ENCODE measurements at regions not wholly inside any gene's neighbourhood (a gene's known extent, or its start where the extent isn't known, plus 50 kb on each side); places are given as distances from the start of the nearest gene placed in this dataset.
"Not testable (repeated sequence)": the region's sequence is repeated elsewhere in the genome, so short reads cannot be mapped to it uniquely, and the experiment has no call there.

GRCh38 chr12:17296882-17297281, 690.9 kb upstream of the LMO3 start:
- no peak for TF ChIP-seq TAF1 (IDR thresholded peaks at IDR 0.05; ENCODE audit: low read depth, low read length)
- TF ChIP-seq PAX5 (IDR thresholded peaks at IDR 0.05; ENCODE audit: insufficient read depth, low read length, severe bottlenecking): no peak
- no peak for TF ChIP-seq POLR2A (IDR thresholded peaks at IDR 0.05; ENCODE audit: low read depth, low read length)
- TF ChIP-seq POU2F2 (IDR thresholded peaks at IDR 0.05; ENCODE audit: low read depth, low read length): no peak
- TF ChIP-seq POLR2AphosphoS5 (IDR thresholded peaks at IDR 0.05; ENCODE audit: low read depth, low read length): no peak
- TF ChIP-seq SPI1 (IDR thresholded peaks at IDR 0.05; ENCODE audit: low read depth, low read length): no peak
- DNase-seq (ENCODE audit: insufficient read length, low spot score) (no peak), FAIRE-seq (no peak)

- DNase-seq (ENCODE audit: insufficient read length, low spot score): no peak
- no peak for TF ChIP-seq SPI1 (IDR thresholded peaks at IDR 0.05; ENCODE audit: low read depth, low read length)
- no peak for TF ChIP-seq TAF1 (IDR thresholded peaks at IDR 0.05; ENCODE audit: low read depth, low read length)
- TF ChIP-seq POLR2A (IDR thresholded peaks at IDR 0.05; ENCODE audit: low read depth, low read length): no peak
- no peak for TF ChIP-seq POLR2AphosphoS5 (IDR thresholded peaks at IDR 0.05; ENCODE audit: low read depth, low read length)
- no peak for TF ChIP-seq POU2F2 (IDR thresholded peaks at IDR 0.05; ENCODE audit: low read depth, low read length)
- no peak for TF ChIP-seq PAX5 (IDR thresholded peaks at IDR 0.05; ENCODE audit: insufficient read depth, low read length, severe bottlenecking)
- no peak for FAIRE-seq
Observed at GRCh38 chr12:17286874-17287273, 680.9 kb upstream of the LMO3 start.

GRCh38 chr12:17284873-17285272, 678.9 kb upstream of the LMO3 start:
- FAIRE-seq (no peak), DNase-seq (ENCODE audit: insufficient read length, low spot score) (no peak)
- TF ChIP-seq POLR2A (IDR thresholded peaks at IDR 0.05; ENCODE audit: low read depth, low read length): no peak
- TF ChIP-seq TAF1 (IDR thresholded peaks at IDR 0.05; ENCODE audit: low read depth, low read length): no peak
- no peak for TF ChIP-seq POU2F2 (IDR thresholded peaks at IDR 0.05; ENCODE audit: low read depth, low read length)
- TF ChIP-seq PAX5 (IDR thresholded peaks at IDR 0.05; ENCODE audit: insufficient read depth, low read length, severe bottlenecking): no peak
- TF ChIP-seq POLR2AphosphoS5 (IDR thresholded peaks at IDR 0.05; ENCODE audit: low read depth, low read length): no peak
- TF ChIP-seq SPI1 (IDR thresholded peaks at IDR 0.05; ENCODE audit: low read depth, low read length): no peak

GRCh38 chr12:17283563-17283962, 677.6 kb upstream of the LMO3 start:
- DNase-seq (ENCODE audit: insufficient read length, low spot score) (no peak), FAIRE-seq (no peak)
- no peak for TF ChIP-seq PAX5 (IDR thresholded peaks at IDR 0.05; ENCODE audit: insufficient read depth, low read length, severe bottlenecking)
- TF ChIP-seq SPI1 (IDR thresholded peaks at IDR 0.05; ENCODE audit: low read depth, low read length): no peak
- no peak for TF ChIP-seq POU2F2 (IDR thresholded peaks at IDR 0.05; ENCODE audit: low read depth, low read length)
- TF ChIP-seq POLR2AphosphoS5 (IDR thresholded peaks at IDR 0.05; ENCODE audit: low read depth, low read length): no peak
- TF ChIP-seq POLR2A (IDR thresholded peaks at IDR 0.05; ENCODE audit: low read depth, low read length): no peak
- TF ChIP-seq TAF1 (IDR thresholded peaks at IDR 0.05; ENCODE audit: low read depth, low read length): no peak

GRCh38 chr12:17282169-17282568, 676.2 kb upstream of the LMO3 start:
- FAIRE-seq; DNase-seq (ENCODE audit: insufficient read length, low spot score): not testable (repeated sequence)

GRCh38 chr12:17278946-17279345, 673.0 kb upstream of the LMO3 start:
- no peak for FAIRE-seq
- TF ChIP-seq POLR2A (IDR thresholded peaks at IDR 0.05; ENCODE audit: low read depth, low read length) (no peak), TAF1 (IDR thresholded peaks at IDR 0.05; ENCODE audit: low read depth, low read length) (no peak), POU2F2 (IDR thresholded peaks at IDR 0.05; ENCODE audit: low read depth, low read length) (no peak), POLR2AphosphoS5 (IDR thresholded peaks at IDR 0.05; ENCODE audit: low read depth, low read length) (no peak), SPI1 (IDR thresholded peaks at IDR 0.05; ENCODE audit: low read depth, low read length) (no peak)
- no peak for DNase-seq (ENCODE audit: insufficient read length, low spot score)

GRCh38 chr12:17276196-17276595, 670.2 kb upstream of the LMO3 start:
- TF ChIP-seq TAF1 (IDR thresholded peaks at IDR 0.05; ENCODE audit: low read depth, low read length): no peak
- no peak for TF ChIP-seq SPI1 (IDR thresholded peaks at IDR 0.05; ENCODE audit: low read depth, low read length)
- no peak for TF ChIP-seq POLR2AphosphoS5 (IDR thresholded peaks at IDR 0.05; ENCODE audit: low read depth, low read length)
- DNase-seq (ENCODE audit: insufficient read length, low spot score): no peak
- no peak for FAIRE-seq

GRCh38 chr12:17266856-17267255, 660.9 kb upstream of the LMO3 start:
- FAIRE-seq (no peak), DNase-seq (ENCODE audit: insufficient read length, low spot score) (no peak)
- no peak for TF ChIP-seq PAX5 (IDR thresholded peaks at IDR 0.05; ENCODE audit: insufficient read depth, low read length, severe bottlenecking)
- no peak for TF ChIP-seq TAF1 (IDR thresholded peaks at IDR 0.05; ENCODE audit: low read depth, low read length)
- TF ChIP-seq SPI1 (IDR thresholded peaks at IDR 0.05; ENCODE audit: low read depth, low read length): no peak
- no peak for TF ChIP-seq POU2F2 (IDR thresholded peaks at IDR 0.05; ENCODE audit: low read depth, low read length)
- TF ChIP-seq POLR2AphosphoS5 (IDR thresholded peaks at IDR 0.05; ENCODE audit: low read depth, low read length): no peak
- TF ChIP-seq POLR2A (IDR thresholded peaks at IDR 0.05; ENCODE audit: low read depth, low read length): no peak

- no peak for TF ChIP-seq SPI1 (IDR thresholded peaks at IDR 0.05; ENCODE audit: low read depth, low read length)
- no peak for TF ChIP-seq POLR2A (IDR thresholded peaks at IDR 0.05; ENCODE audit: low read depth, low read length)
- no peak for TF ChIP-seq POU2F2 (IDR thresholded peaks at IDR 0.05; ENCODE audit: low read depth, low read length)
- TF ChIP-seq PAX5 (IDR thresholded peaks at IDR 0.05; ENCODE audit: insufficient read depth, low read length, severe bottlenecking): no peak
- no peak for TF ChIP-seq POLR2AphosphoS5 (IDR thresholded peaks at IDR 0.05; ENCODE audit: low read depth, low read length)
- TF ChIP-seq TAF1 (IDR thresholded peaks at IDR 0.05; ENCODE audit: low read depth, low read length): no peak
- FAIRE-seq (no peak), DNase-seq (ENCODE audit: insufficient read length, low spot score) (no peak)
Observed at GRCh38 chr12:17264603-17265002, 658.6 kb upstream of the LMO3 start.

GRCh38 chr12:17239874-17240273, 633.9 kb upstream of the LMO3 start:
- DNase-seq (ENCODE audit: insufficient read length, low spot score) (no peak), FAIRE-seq (no peak)
- TF ChIP-seq POLR2A (IDR thresholded peaks at IDR 0.05; ENCODE audit: low read depth, low read length): no peak
- TF ChIP-seq SPI1 (IDR thresholded peaks at IDR 0.05; ENCODE audit: low read depth, low read length): no peak
- TF ChIP-seq TAF1 (IDR thresholded peaks at IDR 0.05; ENCODE audit: low read depth, low read length): no peak
- no peak for TF ChIP-seq POLR2AphosphoS5 (IDR thresholded peaks at IDR 0.05; ENCODE audit: low read depth, low read length)
- TF ChIP-seq POU2F2 (IDR thresholded peaks at IDR 0.05; ENCODE audit: low read depth, low read length): no peak
- TF ChIP-seq PAX5 (IDR thresholded peaks at IDR 0.05; ENCODE audit: insufficient read depth, low read length, severe bottlenecking): no peak
